Psoas muscle (tissue), 7 donors: ENCODE measurements at regions not wholly inside any gene's neighbourhood (a gene's known extent, or its start where the extent isn't known, plus 50 kb on each side); places are given as distances from the start of the nearest gene placed in this dataset.
A peak's percentile ranks its signal among the peaks of the same experiment; 100 is the strongest.

Experiments
- ATAC-seq, 4 donors: fragments of 200-7000 bp; cut with Tn5 transposase; one replicate each; pipeline ENCODE4 v1.9.1; 2020; ENCODE audit warnings: moderate library complexity in 3 of 4, mild to moderate bottlenecking in 2 of 4
- DNase-seq, 2 donors: peaks; one replicate each; pipeline ENCODE4 v3.0.0-alpha.2; 2020
- H3K27ac ChIP-seq: fragments of 200-600 bp; one replicate; pipeline ENCODE4 v1.8.0; 2022
- H3K27me3 ChIP-seq, 3 donors: fragments of 200-600 bp in 1 of 3; one replicate each; pipeline versions ENCODE4 v1.6.1 to v1.8.0; 2013 to 2022; ENCODE audit warnings: low read length in 2 of 3, mild to moderate bottlenecking in 2 of 3, moderate library complexity in 1 of 3; ENCODE audit not compliant: insufficient read depth in 3 of 3
- H3K36me3 ChIP-seq, 2 donors: fragments of 200-600 bp in 1 of 2; one replicate each; pipeline versions ENCODE4 v1.6.1 to v1.8.0; 2013 to 2022; ENCODE audit warnings: low read depth in 1 of 2, mild to moderate bottlenecking in 1 of 2, moderate library complexity in 1 of 2; ENCODE audit not compliant: insufficient read depth in 1 of 2
- H3K4me1 ChIP-seq: fragments of 200-600 bp; one replicate; pipeline ENCODE4 v1.8.0; 2022
- H3K4me3 ChIP-seq: fragments of 200-600 bp; one replicate; pipeline ENCODE4 v1.8.0; 2022; ENCODE audit warnings: mild to moderate bottlenecking
- H3K9me3 ChIP-seq: fragments of 200-600 bp; one replicate; pipeline ENCODE4 v1.8.0; 2022
- WGBS, 3 donors: extraction: QIAGEN DNeasy Blood & Tissue Kit; methylation state at CpG; one replicate each; pipeline versions ENCODE4 v1.1.6 to v1.1.7; 2013; 5-methylcytosine and 5-hydroxymethylcytosine counted together
- intact Hi-C, 2 donors: fragments of 100-400 bp; cut with DNase I; formaldehyde crosslinking; loops; one replicate each; pipeline versions ENCODE4 v1.11.0 to v1.14.2; 2022
- TF ChIP-seq, protein P1 (sequence below): fragments of 200-600 bp; IDR thresholded peaks from one replicate; pipeline ENCODE4 v1.8.0; 2022; ENCODE audit warnings: antibody characterized with exemption
- donor health status: healthy with polysubstance abuse.
- donor health status: DM: no; HTN: no; CAD: no; lungs with moderate emphysema.
- donor health status: Bipolar disorder and iron deficiency.
- donor health status: healthy.
- donor health status: DM: yes; HTN: yes; CAD: no.
- donor health status: DM: no; HTN: no; CAD: no.
- donor health status: DM: yes; HTN: yes; CAD: no.

DNA sequence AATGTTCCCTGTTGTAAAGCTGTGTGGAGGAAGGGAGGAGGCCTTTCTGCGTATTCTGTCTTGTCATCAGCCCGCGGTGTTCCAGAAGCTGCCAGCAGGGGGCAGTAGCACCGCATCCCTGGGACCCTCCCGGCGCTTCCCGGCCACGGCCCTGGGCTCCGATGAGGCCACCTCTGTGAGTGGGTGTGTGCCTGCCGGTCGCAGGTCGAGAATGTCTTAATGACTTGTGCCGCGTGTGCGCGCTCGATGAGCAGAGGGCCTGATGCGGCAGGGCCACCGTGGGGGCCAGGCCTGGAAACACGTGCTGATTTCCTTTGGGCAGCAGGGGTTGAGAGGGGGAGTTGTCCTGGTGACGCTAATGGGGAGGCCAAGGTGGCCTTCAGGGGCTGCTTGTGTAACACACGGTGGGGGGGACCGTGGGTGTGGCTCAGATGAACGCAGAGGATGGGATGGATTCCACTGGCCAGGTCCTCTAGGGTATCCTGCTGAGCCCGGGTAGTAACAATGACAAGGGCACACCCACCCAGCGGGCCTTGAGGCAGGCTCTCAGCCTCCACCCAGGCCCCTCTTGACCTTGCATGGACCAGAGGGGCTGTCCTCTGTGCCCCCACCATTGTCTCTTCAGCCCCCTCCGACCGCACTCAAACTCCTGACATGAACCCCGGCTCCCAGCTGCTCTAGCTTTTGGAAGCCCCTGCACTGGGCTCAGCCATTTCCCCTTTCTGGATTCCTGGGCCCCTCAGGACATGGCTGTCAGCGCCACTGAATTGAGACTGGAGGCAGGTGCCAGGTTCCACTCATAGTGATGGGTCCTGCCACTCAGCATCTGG, 135.9 kb upstream of the PODXL start:
- WGBS, 3 donors, result 19 to 22% (median 21%) methylated on average over 24 to 30 of the region's 30 CpGs
- H3K9me3 ChIP-seq, result no peaks in the 10 kb centered on the region
- no peak overlapping the region for H3K27ac ChIP-seq
- TF ChIP-seq, protein P1, sequence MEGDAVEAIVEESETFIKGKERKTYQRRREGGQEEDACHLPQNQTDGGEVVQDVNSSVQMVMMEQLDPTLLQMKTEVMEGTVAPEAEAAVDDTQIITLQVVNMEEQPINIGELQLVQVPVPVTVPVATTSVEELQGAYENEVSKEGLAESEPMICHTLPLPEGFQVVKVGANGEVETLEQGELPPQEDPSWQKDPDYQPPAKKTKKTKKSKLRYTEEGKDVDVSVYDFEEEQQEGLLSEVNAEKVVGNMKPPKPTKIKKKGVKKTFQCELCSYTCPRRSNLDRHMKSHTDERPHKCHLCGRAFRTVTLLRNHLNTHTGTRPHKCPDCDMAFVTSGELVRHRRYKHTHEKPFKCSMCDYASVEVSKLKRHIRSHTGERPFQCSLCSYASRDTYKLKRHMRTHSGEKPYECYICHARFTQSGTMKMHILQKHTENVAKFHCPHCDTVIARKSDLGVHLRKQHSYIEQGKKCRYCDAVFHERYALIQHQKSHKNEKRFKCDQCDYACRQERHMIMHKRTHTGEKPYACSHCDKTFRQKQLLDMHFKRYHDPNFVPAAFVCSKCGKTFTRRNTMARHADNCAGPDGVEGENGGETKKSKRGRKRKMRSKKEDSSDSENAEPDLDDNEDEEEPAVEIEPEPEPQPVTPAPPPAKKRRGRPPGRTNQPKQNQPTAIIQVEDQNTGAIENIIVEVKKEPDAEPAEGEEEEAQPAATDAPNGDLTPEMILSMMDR, result peak; percentile 65
- ATAC-seq (peak in 3 of 4 donors; percentile 65 to 70 (median 65)), DNase-seq (peak; percentile 39 to 60)
- no peaks in the 10 kb centered on the region for H3K36me3 ChIP-seq
- peaks cover 0 to 30% (median 3%) of the 10 kb centered on the region in 3 donors for H3K27me3 ChIP-seq
- intact Hi-C loops, result loop anchor here (10.0 kb wide), 2 partner anchors 562 to 892 kb away; no protein-coding TSS in a partner anchor
- no peaks in the 10 kb centered on the region for H3K4me1 ChIP-seq
- H3K4me3 ChIP-seq, result no peak overlapping the region

DNA sequence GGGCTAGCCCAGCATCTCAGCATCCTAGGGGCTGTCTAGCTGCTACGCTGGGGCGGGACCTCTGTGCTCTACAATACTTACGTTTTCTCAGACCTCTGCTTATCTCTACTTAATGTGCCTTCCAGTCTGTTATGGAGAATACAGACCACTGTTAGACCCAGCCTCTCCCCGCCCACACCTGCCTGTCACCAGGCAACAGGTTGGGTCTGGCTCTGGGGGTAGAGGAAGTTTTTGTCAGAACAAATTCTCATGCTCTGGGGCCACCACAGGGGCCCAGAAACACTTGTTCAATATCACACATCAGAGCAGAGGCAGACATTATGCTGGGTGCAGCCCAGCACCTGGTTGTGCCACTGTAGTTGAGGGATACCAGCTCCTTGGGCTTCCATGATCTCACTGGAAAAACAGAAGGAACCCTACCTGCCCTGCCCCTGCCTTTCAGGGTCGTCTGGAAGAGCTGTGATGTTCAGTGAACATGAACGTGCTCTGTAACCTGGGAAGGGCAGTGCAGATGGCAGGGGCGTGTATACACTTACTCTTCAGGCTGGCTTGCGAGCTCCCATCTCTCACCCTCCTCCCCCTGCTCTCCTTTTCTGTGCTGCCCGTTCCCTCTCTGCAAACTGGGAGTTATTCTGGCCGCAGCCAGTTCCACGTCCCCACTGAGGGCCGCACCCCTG, 135.2 kb upstream of the PODXL start:
- no peaks in the 10 kb centered on the region for H3K36me3 ChIP-seq
- peaks cover 0 to 31% (median 3%) of the 10 kb centered on the region in 3 donors for H3K27me3 ChIP-seq
- H3K4me3 ChIP-seq, result no peak overlapping the region
- no peaks in the 10 kb centered on the region for H3K4me1 ChIP-seq
- WGBS, 3 donors, result 42 to 45% (median 44%) methylated on average over 11 to 12 of the region's 12 CpGs
- no peaks in the 10 kb centered on the region for H3K9me3 ChIP-seq
- DNase-seq (no peak), ATAC-seq (no peak)
- intact Hi-C loops, result loop anchor here (2.0 to 10.0 kb wide), 3 partner anchors 555 to 893 kb away; no protein-coding TSS in a partner anchor
- TF ChIP-seq, protein P1, result no peak
- H3K27ac ChIP-seq, result no peak overlapping the region

DNA sequence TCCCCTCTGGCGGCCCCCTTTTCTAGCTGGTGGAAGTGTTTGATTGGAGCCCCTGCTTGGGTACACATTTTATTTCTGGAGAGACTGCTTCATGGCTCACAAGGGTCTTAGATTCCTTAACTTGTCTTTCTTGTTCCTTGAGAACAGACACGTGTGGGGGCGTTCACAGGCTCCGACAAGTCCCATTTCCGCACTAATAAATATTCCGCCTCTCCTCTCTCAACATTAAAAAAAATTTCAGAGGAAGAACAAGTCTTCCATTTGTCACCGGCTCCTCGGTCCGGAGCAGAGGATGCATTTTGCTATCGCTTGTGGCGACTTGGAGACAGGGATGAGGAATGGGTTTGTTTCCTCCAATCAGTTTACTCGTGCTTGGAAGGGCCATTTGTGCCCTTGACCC, 134.0 kb upstream of the PODXL start:
- Histone ChIP-seq H3K4me1 (no peaks in the 10 kb centered on the region), H3K4me3 (no peak overlapping the region), H3K9me3 (no peaks in the 10 kb centered on the region), H3K27ac (no peak overlapping the region), H3K36me3 (no peaks in the 10 kb centered on the region), H3K27me3 (peaks cover 0 to 36% (median 3%) of the 10 kb centered on the region in 3 donors)
- DNase-seq, result no peak
- 69 to 72% (median 70%) methylated on average over 12 of the region's 12 CpGs for WGBS, 3 donors
- TF ChIP-seq, protein P1, result no peak
- no peak for ATAC-seq
- intact Hi-C loops, result loop anchor here (2.0 to 10.0 kb wide), 3 partner anchors 556 to 894 kb away; no protein-coding TSS in a partner anchor

DNA sequence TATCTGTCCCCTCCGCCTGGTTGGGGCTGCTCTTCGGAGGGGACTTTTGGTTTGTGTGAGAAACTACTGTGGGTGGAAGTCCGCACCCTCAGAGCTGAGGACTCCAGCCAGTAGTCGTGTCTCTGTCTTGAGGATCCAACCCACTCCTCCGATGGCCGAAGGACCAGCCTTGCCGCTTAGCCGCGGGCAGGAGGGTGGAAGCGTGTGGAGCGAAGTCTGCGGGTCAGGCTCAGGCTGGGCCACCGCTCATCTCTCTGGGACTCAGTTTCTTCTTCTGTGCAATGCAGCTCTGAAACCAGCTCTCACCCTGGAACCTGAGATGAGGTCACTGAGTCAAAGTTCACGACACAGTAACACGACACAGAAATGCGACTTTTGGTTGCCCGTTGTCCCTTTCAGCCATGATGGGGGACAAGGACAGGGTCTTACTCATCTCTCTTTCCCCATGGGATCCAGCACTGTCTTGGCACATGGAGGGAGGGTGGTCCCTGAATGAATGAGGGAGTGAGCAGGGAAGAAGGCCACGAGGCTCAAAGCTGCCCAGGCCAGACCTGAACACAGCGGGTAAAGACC, 133.3 kb upstream of the PODXL start:
- Histone ChIP-seq H3K9me3 (no peaks in the 10 kb centered on the region), H3K4me3 (no peak overlapping the region), H3K27ac (no peak overlapping the region), H3K4me1 (no peaks in the 10 kb centered on the region), H3K36me3 (no peaks in the 10 kb centered on the region), H3K27me3 (peaks cover 0 to 36% (median 3%) of the 10 kb centered on the region in 3 donors)
- WGBS, 3 donors, result 75 to 83% (median 80%) methylated on average over 19 of the region's 19 CpGs
- ATAC-seq, result no peak
- TF ChIP-seq, protein P1, result no peak
- no peak for DNase-seq
- intact Hi-C loops, result loop anchor here (2.0 to 10.0 kb wide), 3 partner anchors 557 to 895 kb away; no protein-coding TSS in a partner anchor
